DMS53 treated with DMSO at 0.1 percent for 48 hours (cell line): ENCODE measurements at regions not wholly inside any gene's neighbourhood (a gene's known extent, or its start where the extent isn't known, plus 50 kb on each side); places are given as distances from the start of the nearest gene placed in this dataset.
"Not testable (repeated sequence)": the region's sequence is repeated elsewhere in the genome, so short reads cannot be mapped to it uniquely, and the experiment has no call there.

ENCODE experiments used
- DNase-seq: peaks from one replicate; lab custom pipeline; 2025; ENCODE audit not compliant: unreplicated experiment; lab: John Stamatoyannopoulos, UW

- DNase-seq, result no peak
Observed at GRCh38 chr13:94906605-94907004, 194.3 kb upstream of the SOX21 start.

GRCh38 chr13:94902722-94903407, 190.5 kb upstream of the SOX21 start:
- no peak for DNase-seq

GRCh38 chr13:94901070-94901469, 188.7 kb upstream of the SOX21 start:
- no peak for DNase-seq

DNA sequence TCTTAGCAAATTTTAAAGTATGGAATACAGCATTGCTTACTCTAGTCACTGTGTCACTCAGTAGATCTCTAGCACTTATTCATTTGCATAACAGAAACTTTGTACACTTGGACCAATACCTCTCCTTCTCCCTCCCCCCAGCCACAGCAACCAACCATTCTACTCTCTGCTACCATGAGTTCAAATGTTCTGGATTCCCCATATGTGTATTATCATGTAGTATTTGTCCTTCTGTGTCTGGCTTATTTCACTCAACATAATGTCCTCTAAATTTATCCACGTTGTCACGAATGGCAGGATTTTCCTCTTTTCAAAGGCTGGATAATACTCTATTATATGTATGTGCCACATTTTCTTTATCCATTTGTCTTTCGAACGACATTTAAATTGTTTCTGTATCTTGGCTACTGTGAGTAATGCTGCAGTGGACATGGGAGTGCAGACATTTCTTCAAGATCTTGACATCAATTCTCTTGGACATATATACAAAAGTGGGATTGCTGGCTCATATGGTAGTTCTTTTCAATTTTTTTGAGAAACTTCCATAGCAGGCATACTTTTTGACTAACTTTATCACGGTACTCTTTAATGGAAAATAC, 184.5 kb upstream of the SOX21 start:
- DNase-seq, result no peak

GRCh38 chr13:94896238-94896637, 183.9 kb upstream of the SOX21 start:
- DNase-seq, result no peak

DNA sequence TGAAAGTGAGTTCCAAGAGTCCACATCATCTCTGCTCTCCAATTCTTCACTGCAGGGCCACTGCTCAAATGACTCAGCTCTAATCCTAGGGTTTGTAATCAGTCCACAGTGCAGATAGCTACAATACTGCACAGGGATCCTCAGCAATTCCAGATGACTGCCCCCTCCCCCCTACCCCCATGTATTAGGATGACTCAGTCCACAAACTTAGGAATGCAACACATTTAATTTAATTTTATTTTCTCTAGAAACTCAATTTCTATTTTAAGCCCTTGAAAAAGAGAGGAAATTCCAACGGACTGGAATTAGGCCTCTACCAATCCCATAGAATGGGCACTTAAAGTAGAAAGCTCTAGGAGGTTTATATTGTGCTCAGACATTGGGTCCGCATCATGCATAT, 173.8 kb upstream of the SOX21 start:
- no peak for DNase-seq

GRCh38 chr13:94880463-94880862, 168.1 kb upstream of the SOX21 start:
- DNase-seq, result no peak

DNA sequence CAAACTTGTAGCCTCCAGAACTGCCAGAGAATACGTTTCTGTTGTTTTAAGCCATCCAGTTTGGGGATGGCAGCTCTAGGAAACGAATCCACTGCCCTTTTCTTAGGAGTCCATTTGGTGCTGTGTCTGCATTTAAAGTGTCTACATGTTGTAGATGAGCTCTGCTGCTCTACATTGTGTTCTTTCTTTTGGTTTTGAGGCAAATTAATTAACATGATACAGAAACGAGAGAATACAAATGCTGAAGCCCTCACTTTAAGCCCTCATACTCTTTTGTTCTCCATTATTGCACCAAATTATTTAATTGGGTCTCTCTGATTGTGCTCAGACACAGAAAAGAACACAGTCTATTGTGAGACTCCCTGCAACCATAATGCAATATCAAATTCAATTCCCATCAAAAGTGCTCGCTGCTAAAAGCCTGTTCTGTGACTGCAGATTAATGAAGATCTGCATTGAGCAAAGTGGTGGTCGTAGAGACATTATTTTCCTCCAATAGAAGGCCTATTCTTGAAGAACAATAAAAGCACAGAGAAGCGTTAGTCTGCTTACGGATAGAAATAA, 166.3 kb upstream of the SOX21 start:
- DNase-seq, result no peak

DNA sequence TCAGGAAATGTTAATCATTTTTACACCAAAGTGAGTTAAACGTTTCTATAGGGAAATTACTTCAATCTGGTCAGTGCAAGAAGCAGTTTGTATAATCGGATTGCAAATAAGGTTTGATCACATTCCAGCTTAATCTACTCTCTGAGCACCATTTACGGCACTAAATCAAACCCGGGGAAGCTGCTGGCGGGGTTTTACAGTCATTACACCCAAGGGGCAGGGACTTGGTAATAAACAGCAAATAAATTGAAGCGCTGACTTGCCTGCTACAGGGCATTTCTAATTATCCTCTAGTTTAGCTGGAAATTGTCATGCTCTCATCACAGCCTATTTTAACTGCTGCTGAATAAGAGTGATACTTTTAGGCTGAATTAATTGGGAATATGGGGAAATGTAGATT, 152.1 kb upstream of the SOX21 start:
- no peak for DNase-seq

DNA sequence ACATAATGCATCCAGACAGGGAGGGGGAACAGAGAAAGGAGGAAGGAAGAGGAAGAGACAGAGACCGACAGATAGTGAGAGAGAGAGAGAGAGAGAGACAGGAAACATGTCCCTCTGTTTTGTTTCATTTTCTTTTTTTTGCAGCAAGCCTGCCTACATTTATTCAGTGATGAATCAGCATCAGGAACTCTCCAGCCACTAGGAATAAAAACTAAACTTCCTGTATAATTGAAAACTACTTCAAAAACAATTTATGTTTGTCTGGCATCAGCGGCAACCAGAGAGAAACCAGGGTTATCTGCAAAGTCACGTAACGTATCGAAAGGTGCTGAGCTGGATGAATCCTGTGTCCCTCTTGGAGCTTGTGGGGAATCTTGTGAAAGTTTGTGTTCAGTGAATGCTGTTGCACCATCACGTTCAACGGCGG, 148.6 kb upstream of the SOX21 start:
- DNase-seq, result no peak

DNA sequence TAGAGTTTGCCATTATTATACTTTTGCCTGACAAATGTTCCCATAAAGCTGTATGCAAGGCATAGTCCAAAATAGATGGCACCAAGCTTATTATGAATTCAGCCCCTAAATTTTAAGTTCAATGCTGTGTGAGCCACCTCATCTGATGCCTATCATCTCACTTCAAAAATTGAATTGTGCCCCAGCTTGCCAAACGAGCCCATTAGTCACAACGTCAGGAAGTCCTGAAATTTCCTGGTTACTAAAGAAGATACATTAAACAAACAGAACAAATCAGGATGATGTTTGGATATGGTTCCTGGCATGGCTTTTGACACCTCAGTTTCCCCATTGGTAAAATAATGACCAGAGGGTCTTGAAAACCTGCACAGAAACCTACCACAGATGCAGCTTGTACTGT, 147.5 kb upstream of the SOX21 start:
- DNase-seq, result no peak

- no peak for DNase-seq
Observed at GRCh38 chr13:94859278-94859691, 146.9 kb upstream of the SOX21 start.

DNA sequence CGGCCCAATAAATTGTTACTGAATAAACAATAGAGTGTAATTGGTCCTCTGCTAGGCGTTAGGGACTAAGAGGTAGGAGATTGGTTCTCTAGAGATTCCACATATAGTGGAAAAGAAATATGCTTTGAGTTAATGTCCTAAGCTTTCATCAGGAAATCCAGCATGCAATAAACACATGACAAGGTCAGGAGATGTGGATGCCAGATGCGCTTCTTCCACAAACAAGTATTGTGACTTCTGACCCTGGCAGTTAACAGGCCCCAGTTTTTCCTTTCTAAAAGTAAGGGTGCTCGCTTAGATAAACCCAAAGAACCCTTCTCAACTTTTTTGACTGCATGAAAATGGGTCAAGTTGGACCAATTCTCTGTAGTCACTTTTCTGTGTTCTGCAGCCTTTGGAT, 146.5 kb upstream of the SOX21 start:
- no peak for DNase-seq

DNA sequence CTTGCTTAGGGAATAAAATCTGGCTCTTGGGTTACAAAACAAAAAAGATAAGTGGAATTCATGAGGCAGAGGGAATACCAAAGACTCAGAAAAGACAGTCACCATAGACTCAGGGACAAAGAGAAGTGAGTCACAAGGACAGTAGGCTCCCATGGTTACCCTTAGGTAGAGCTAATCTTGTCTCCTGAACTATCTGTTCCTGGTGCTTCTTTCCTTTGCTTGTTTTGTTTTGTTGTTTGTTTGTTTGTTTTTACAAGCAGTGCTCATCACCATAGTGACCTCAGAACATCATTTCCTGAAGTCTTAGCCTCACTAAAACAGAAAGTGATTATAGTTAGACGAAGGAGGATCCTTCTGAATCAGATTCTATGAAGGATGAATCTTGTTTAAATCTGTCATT, 142.3 kb upstream of the SOX21 start:
- DNase-seq, result no peak

DNA sequence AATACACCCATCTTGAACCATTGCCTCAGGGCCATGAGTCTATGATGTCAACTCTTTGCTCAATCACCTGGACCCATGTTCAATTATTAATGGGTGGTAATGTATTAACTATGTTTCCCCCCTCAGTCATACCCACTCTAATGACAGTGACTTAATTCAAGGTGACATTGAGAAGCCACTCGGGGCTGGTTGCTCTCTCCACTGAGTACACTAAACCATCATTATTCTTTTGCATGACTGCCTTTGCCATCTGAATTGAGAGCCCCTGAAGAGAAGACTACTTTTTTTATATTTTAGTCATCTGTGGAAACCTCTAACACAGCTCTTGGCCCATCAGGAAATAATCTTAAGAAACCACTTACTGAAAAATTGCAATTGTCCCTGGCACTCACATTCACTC, 139.2 kb upstream of the SOX21 start:
- no peak for DNase-seq

DNA sequence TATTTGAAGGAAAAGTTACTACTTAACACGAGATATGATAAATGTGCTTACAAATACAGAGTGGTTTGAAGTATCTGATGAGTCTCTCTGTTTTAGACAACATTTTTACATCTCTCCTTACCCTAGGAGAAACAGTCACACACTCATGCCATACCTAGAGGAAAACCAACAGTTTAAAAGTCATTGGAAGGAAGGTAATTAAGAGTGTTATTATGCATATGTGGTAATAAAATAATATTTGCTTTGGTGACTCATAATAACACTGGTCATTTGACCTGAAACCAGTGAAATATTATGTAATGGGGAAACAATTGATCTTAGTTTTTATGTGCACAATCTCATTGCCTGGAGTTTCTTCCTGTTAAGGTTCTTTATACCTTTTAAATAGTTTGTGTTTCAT, 136.9 kb upstream of the SOX21 start:
- DNase-seq, result no peak

- DNase-seq, result no peak
Observed at GRCh38 chr13:94842901-94843300, 130.6 kb upstream of the SOX21 start.

GRCh38 chr13:94837056-94837455, 124.7 kb upstream of the SOX21 start:
- not testable (repeated sequence) for DNase-seq

DNA sequence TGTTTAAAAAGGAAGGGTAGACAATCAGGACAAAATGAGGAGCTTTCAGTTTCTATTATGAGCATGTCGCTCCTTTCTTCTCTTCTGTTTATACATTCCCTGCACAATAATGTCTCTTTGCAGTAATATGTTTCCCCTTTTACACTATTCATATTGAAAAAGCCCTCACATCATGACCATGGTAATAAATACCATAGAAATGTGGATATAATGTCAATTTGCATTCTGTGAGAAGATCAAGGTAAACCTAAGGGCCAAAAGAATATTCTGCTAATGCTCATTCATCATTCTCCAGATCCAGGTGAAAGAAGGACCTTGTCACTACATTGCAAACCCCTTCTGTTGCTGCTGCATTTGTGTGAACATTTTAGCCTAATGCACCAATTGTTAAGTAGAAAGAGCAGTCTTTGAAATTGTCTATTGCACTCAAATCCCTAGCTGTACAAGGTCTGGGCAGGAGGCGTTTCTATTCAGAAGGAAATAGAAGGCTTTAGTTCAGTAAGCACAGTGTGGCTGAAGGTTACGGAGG, 117.6 kb upstream of the SOX21 start:
- DNase-seq, result no peak

DNA sequence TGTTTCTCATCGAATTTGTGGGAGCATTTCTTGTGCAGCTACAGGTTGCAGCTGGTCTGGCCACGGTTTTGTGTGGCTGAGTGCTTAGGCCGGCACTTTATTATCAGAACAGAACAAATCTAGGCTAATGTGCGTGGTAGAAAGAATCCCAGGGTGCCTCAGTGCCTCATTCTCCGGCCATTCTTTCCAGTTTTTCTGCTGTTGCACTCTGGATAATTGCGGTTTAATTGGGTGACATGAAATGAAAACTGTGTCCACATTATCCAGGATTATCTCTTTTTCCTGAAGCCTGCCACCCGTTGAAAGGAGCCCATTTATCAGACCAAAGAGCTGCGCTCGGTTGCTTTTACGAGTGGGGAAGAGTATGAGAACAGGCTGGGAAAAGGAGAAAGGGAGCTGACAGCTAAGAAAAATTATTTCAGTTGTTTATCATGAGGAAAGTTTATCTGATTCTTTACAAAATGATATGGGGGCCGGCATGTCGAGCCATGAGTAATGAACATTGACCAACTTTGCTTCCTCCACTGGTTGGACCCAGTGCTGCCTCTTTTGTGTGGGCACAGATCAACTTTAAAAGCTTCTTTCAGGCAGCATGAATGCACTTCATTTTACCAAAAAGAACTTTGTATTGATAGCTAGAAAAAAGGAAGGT, 117.0 kb upstream of the SOX21 start:
- DNase-seq, result no peak

- DNase-seq, result no peak
Observed at GRCh38 chr13:94827566-94827965, 115.2 kb upstream of the SOX21 start.

DNA sequence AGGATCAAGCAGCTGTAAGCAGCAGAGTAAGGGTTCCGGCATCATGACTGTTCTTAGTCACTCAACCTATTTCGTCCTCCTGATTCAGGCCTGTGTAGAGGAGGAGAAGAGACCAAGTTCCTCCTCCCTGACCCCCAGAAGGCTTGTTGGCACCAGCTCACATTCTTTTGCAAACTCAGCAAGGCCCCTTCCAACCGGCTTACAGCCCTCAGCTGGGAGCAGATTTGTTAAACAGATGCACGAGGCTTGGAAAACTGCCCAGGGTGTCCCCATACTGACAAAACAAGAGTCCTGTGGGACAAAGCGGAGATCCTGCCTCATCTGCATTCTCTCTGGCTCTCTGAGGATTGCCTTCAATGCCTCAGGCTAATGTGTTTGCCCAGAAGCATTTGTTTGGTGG, 113.2 kb upstream of the SOX21 start:
- DNase-seq, result no peak
